GM12875 (cell line): ENCODE measurements at regions not wholly inside any gene's neighbourhood (a gene's known extent, or its start where the extent isn't known, plus 50 kb on each side); places are given as distances from the start of the nearest gene placed in this dataset.

ENCODE experiments used
- H3K4me3 ChIP-seq: one replicate; pipeline ENCODE4 v1.5.1; 2011; ENCODE audit warnings: low read depth, low read length, control low read depth
- TF ChIP-seq, protein P1 (sequence below): IDR thresholded peaks from 2 replicates; pipeline ENCODE4 v1.5.1; 2011; ENCODE audit warnings: low read depth, mild to moderate bottlenecking, control low read depth, inconsistent platforms, low read length, moderate library complexity, borderline replicate concordance; ENCODE audit not compliant: insufficient read depth

- TF ChIP-seq, protein P1, sequence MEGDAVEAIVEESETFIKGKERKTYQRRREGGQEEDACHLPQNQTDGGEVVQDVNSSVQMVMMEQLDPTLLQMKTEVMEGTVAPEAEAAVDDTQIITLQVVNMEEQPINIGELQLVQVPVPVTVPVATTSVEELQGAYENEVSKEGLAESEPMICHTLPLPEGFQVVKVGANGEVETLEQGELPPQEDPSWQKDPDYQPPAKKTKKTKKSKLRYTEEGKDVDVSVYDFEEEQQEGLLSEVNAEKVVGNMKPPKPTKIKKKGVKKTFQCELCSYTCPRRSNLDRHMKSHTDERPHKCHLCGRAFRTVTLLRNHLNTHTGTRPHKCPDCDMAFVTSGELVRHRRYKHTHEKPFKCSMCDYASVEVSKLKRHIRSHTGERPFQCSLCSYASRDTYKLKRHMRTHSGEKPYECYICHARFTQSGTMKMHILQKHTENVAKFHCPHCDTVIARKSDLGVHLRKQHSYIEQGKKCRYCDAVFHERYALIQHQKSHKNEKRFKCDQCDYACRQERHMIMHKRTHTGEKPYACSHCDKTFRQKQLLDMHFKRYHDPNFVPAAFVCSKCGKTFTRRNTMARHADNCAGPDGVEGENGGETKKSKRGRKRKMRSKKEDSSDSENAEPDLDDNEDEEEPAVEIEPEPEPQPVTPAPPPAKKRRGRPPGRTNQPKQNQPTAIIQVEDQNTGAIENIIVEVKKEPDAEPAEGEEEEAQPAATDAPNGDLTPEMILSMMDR: no peak
These were observed 1157.5 kb upstream of the ZEB2 start for GRCh38 chr2:145677371-145677770.

DNA sequence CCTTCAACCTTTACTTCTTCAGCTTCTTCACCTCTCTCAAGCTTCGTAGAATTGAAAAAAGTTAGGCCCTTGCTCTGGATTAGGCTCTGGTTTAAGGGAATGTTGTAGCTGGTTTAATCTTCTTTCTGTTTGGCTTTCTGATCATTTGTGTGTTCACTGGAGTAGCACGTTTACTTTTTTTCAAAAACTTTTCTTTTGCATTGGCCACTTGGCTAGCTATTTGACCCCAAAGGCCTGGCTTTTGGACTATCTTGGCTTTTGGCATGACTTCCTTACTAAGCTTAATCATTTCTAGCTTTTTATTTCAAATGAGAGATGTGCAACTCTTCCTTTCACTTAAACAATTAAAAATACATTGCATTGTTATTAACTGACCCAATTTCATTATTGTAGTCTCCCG lies 1154.8 kb upstream of the ZEB2 start:
- H3K4me3 ChIP-seq: no peak overlapping the region
- TF ChIP-seq, protein P1: no peak

More at GRCh38 chr2:145677371-145677770, 1157.5 kb upstream of the ZEB2 start:
- no peak overlapping the region for H3K4me3 ChIP-seq

GRCh38 chr2:145669301-145669700 lies 1149.4 kb upstream of the ZEB2 start:
- no peak overlapping the region for H3K4me3 ChIP-seq
- TF ChIP-seq, protein P1: no peak

DNA sequence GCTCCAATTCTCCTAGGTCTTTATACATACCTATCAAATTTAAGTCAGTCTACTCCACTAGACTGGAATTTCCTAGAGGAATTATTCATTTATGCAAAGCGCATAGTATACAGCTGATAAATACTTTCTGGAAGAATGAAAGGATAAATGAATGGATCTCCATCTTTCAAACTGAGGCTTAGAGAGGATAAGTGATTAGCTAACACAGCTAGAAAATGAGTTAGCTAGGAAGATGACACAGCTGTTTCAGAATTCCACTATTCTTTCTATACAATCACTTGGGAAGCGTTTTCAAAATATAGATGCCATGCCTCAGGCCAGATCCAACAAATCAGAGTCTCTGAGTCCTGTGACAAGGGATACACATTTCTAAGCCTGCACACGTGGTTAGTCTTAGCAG lies 1146.6 kb upstream of the ZEB2 start:
- TF ChIP-seq, protein P1: no peak
- H3K4me3 ChIP-seq: no peak overlapping the region

GRCh38 chr2:145657265-145657664 lies 1137.3 kb upstream of the ZEB2 start:
- H3K4me3 ChIP-seq: no peak overlapping the region
- TF ChIP-seq, protein P1: no peak

DNA sequence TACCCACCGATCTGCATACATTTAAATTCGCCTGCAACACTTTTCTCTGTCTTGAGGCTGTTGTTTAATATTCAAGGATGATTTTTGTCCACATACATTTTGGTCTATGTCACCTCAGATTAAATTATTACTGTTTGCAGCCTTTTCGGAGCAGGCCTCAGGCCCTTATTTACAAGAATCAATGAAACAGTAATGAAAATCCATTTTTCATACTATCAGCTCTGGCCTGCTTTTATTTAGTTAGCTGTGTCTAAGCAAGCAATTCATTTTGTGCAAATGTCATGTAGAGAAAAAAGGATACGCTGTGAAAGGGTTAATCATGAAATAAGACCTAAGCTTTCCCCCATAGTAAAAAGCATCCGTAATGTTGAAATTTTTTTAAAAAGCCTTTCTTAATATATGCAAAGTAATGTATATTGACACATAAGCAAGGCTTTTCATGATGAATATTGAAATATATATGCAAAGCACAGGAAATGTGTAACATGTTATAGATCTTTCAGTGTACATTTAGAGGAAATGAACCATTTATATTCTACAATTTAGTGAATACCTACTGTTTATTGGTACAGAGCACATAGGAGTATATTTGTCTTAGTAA lies 1135.3 kb upstream of the ZEB2 start:
- TF ChIP-seq, protein P1: no peak

DNA sequence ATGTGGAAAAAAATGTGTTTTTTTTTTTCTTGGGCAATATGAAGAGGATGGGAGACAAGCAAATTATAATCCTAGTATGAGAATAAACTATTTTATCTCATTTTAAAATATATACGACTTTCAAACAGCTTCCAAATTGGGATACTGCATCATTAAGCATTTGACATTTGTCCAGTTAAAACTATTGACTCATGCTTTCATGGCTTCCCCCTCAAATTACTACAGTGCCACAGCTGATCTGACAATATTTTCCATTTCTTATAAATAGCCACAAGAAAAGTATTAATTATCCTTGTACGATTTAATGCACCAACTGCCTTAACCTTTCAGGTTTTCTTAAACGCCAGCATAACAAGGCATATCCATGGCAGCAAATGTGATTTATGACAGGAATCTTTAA lies 1134.8 kb upstream of the ZEB2 start:
- TF ChIP-seq, protein P1: no peak
- H3K4me3 ChIP-seq: no peak overlapping the region

More for the DNA sequence above, 1135.3 kb upstream of the ZEB2 start:
- no peak overlapping the region for H3K4me3 ChIP-seq
